NCI-H187 treated with DMSO at 0.1 percent for 48 hours (cell line): ENCODE measurements at regions not wholly inside any gene's neighbourhood (a gene's known extent, or its start where the extent isn't known, plus 50 kb on each side); places are given as distances from the start of the nearest gene placed in this dataset.

Experiments
- DNase-seq: peaks from one replicate; lab custom pipeline; 2025; lab: John Stamatoyannopoulos, UW

- no peak for DNase-seq
Measured at GRCh38 chr3:102151935-102152334, 282.9 kb upstream of the ZPLD1 start.

- no peak for DNase-seq
Measured at GRCh38 chr3:102156426-102156825, 278.4 kb upstream of the ZPLD1 start.

GRCh38 chr3:102158080-102158740 is 276.6 kb upstream of the ZPLD1 start:
- DNase-seq: no peak

- no peak for DNase-seq
Measured at GRCh38 chr3:102159810-102160451, 274.9 kb upstream of the ZPLD1 start.

- DNase-seq: no peak
Measured at GRCh38 chr3:102161384-102162006, 273.3 kb upstream of the ZPLD1 start.

- DNase-seq: no peak
Measured at GRCh38 chr3:102162251-102162650, 272.6 kb upstream of the ZPLD1 start.

GRCh38 chr3:102163039-102163817 is 271.6 kb upstream of the ZPLD1 start:
- DNase-seq: no peak

GRCh38 chr3:102163818-102164154 is 271.0 kb upstream of the ZPLD1 start:
- no peak for DNase-seq

GRCh38 chr3:102165367-102165766 is 269.4 kb upstream of the ZPLD1 start:
- DNase-seq: no peak

GRCh38 chr3:102169915-102170479 is 264.8 kb upstream of the ZPLD1 start:
- no peak for DNase-seq

GRCh38 chr3:102170545-102170944 is 264.3 kb upstream of the ZPLD1 start:
- DNase-seq: no peak

GRCh38 chr3:102174312-102174712 is 260.5 kb upstream of the ZPLD1 start:
- DNase-seq: no peak

GRCh38 chr3:102174832-102175374 is 259.9 kb upstream of the ZPLD1 start:
- DNase-seq: no peak

GRCh38 chr3:102176333-102177050 is 258.3 kb upstream of the ZPLD1 start:
- no peak for DNase-seq

GRCh38 chr3:102177075-102177755 is 257.6 kb upstream of the ZPLD1 start:
- no peak for DNase-seq

- no peak for DNase-seq
Measured at GRCh38 chr3:102178817-102179216, 256.0 kb upstream of the ZPLD1 start.

GRCh38 chr3:102179326-102180177 is 255.3 kb upstream of the ZPLD1 start:
- no peak for DNase-seq

- no peak for DNase-seq
Measured at GRCh38 chr3:102180280-102180931, 254.4 kb upstream of the ZPLD1 start.

GRCh38 chr3:102181175-102181920 is 253.5 kb upstream of the ZPLD1 start:
- DNase-seq: no peak
